KMS-11 (cell line): ENCODE measurements at regions not wholly inside any gene's neighbourhood (a gene's known extent, or its start where the extent isn't known, plus 50 kb on each side); places are given as distances from the start of the nearest gene placed in this dataset.

Experiments
- H2AFZ ChIP-seq: fragments of 200-600 bp; sonication (generic); 2 replicates; pipeline ENCODE4 v1.6.1; 2016; ENCODE audit warnings: antibody characterized with exemption, mixed run types, low read depth
- H3K27ac ChIP-seq: fragments of 200-600 bp; sonication (generic); 2 replicates; pipeline ENCODE4 v1.6.1; 2016; ENCODE audit warnings: mild to moderate bottlenecking, mixed run types
- H3K27me3 ChIP-seq: fragments of 200-600 bp; sonication (generic); 2 replicates; pipeline ENCODE4 v1.6.1; 2017; ENCODE audit warnings: mild to moderate bottlenecking, low read depth, mixed run types, moderate library complexity; ENCODE audit not compliant: insufficient read depth
- H3K36me3 ChIP-seq: fragments of 200-600 bp; sonication (generic); 2 replicates; pipeline ENCODE4 v1.6.1; 2017; ENCODE audit warnings: mild to moderate bottlenecking, mixed run types; ENCODE audit not compliant: insufficient read depth
- H3K4me1 ChIP-seq: fragments of 200-600 bp; sonication (generic); 2 replicates; pipeline ENCODE4 v1.6.1; 2016; ENCODE audit warnings: mild to moderate bottlenecking, low read depth, mixed run types; ENCODE audit not compliant: poor library complexity, severe bottlenecking
- H3K4me2 ChIP-seq: fragments of 200-600 bp; sonication (generic); 2 replicates; pipeline ENCODE4 v1.7.0; 2016; ENCODE audit warnings: mild to moderate bottlenecking, mixed run types
- H3K4me3 ChIP-seq: fragments of 200-600 bp; sonication (generic); IDR thresholded peaks from 2 replicates; pipeline ENCODE4 v1.6.1; 2017; ENCODE audit warnings: low read depth, low read length, mixed read lengths; ENCODE audit not compliant: insufficient read depth
- H3K79me2 ChIP-seq: fragments of 200-600 bp; sonication (generic); 2 replicates; pipeline ENCODE4 v1.6.1; 2016; ENCODE audit warnings: low read depth, mixed run types; ENCODE audit not compliant: insufficient read depth
- H3K9ac ChIP-seq: fragments of 200-600 bp; sonication (generic); 2 replicates; pipeline ENCODE4 v1.6.1; 2016; ENCODE audit warnings: mild to moderate bottlenecking, mixed run types
- H4K20me1 ChIP-seq: fragments of 200-600 bp; sonication (generic); 2 replicates; pipeline ENCODE4 v1.6.1; 2016; ENCODE audit warnings: mild to moderate bottlenecking, mixed run types; ENCODE audit not compliant: insufficient read depth
- TF ChIP-seq, protein P1 (sequence below): fragments of 200-600 bp; sonication (generic); conservative IDR thresholded peaks from 2 replicates; pipeline ENCODE4 v1.6.1; 2017; ENCODE audit warnings: low read depth, mild to moderate bottlenecking, antibody characterized with exemption, low read length, moderate library complexity, mixed read lengths

DNA sequence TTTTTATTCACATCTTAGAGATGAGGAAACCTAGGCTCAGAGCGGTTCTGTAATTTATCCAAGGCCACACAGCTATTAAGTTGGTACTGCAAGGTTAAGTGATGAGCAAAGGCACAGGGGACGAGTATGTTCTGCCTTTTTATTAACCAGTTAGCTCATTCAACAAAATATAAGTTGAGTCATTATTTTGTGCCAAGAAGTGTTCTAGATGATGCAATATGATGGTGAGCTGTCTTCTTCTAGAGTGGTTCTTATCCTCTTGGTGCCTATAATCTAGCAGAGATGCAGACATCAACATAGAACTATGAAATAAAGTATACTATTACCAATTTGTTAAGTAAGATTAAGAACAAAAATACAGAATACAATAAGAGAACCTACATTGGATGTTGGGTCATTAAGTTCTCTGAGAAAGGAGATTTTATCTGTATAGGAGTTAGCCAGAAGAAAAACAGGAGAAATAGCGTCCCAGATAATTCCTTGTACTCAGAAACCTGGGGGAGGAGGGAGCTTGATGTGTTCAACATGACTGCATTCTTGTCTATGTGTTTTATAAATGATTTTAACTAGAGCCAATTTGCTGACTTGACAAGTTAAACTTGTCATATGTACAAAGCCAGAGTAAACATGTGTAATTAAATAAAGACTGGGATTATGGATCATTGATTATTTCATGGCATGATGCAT lies 122.3 kb downstream of the TBXT start:
- no peak overlapping the region for H2AFZ ChIP-seq
- TF ChIP-seq, protein P1, sequence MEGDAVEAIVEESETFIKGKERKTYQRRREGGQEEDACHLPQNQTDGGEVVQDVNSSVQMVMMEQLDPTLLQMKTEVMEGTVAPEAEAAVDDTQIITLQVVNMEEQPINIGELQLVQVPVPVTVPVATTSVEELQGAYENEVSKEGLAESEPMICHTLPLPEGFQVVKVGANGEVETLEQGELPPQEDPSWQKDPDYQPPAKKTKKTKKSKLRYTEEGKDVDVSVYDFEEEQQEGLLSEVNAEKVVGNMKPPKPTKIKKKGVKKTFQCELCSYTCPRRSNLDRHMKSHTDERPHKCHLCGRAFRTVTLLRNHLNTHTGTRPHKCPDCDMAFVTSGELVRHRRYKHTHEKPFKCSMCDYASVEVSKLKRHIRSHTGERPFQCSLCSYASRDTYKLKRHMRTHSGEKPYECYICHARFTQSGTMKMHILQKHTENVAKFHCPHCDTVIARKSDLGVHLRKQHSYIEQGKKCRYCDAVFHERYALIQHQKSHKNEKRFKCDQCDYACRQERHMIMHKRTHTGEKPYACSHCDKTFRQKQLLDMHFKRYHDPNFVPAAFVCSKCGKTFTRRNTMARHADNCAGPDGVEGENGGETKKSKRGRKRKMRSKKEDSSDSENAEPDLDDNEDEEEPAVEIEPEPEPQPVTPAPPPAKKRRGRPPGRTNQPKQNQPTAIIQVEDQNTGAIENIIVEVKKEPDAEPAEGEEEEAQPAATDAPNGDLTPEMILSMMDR, result no peak
- H3K27me3 ChIP-seq, result no peaks in the 10 kb centered on the region
- no peak overlapping the region for H3K4me2 ChIP-seq
- no peak overlapping the region for H3K9ac ChIP-seq
- no peak overlapping the region for H3K4me3 ChIP-seq
- H4K20me1 ChIP-seq, result no peaks in the 10 kb centered on the region
- H3K79me2 ChIP-seq, result no peaks in the 10 kb centered on the region
- no peaks in the 10 kb centered on the region for H3K36me3 ChIP-seq
- H3K4me1 ChIP-seq, result no peaks in the 10 kb centered on the region
- no peak overlapping the region for H3K27ac ChIP-seq

DNA sequence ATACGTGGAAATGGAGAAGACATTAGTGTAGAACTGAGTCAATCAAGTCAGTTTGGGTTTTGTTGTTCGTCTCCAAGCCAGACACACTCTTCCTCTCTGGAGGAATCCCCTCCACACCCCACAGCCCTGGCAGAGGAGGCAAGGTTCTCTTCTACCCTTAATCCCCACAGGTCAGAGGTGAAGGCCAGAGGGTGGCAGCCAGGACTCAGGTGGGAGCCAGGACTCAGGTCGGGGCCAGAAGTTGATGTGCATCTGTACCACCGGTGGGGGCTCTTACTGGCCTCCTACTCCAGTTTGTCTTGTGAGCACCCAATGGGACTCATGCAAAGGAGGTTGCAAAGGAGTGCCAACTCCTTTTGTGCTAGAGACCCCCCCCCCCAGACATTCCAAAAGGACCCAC lies 126.4 kb downstream of the TBXT start:
- Histone ChIP-seq H3K4me2 (no peak overlapping the region), H3K27ac (no peak overlapping the region), H3K79me2 (no peaks in the 10 kb centered on the region), H2AFZ (no peak overlapping the region), H3K27me3 (no peaks in the 10 kb centered on the region), H3K4me3 (no peak overlapping the region), H3K4me1 (no peaks in the 10 kb centered on the region), H3K9ac (no peak overlapping the region), H3K36me3 (no peaks in the 10 kb centered on the region), H4K20me1 (no peaks in the 10 kb centered on the region)
- TF ChIP-seq, protein P1, result no peak

DNA sequence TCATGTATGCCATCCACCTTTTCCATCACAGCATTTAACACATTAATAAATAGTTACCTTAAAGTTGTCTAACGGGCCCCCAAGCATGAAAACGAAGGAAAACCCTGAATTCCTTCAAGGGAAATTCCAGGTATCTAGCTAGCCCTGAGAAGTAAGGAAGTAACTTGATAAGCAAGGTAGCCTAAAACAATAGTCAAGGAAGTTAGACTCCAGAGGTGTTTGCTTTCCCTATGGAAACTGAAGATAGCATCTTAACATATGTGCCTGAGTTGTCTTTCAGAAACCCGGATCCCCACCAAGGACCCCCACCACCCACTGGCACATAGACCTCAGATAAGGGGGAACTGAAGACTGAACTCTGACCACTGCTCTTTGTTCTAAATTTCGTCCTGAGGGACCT lies 127.4 kb downstream of the TBXT start:
- H3K4me2 ChIP-seq, result no peak overlapping the region
- no peaks in the 10 kb centered on the region for H3K27me3 ChIP-seq
- no peaks in the 10 kb centered on the region for H4K20me1 ChIP-seq
- H3K36me3 ChIP-seq, result no peaks in the 10 kb centered on the region
- H3K4me1 ChIP-seq, result no peaks in the 10 kb centered on the region
- H3K9ac ChIP-seq, result no peak overlapping the region
- no peak overlapping the region for H3K4me3 ChIP-seq
- TF ChIP-seq, protein P1, result no peak
- no peak overlapping the region for H3K27ac ChIP-seq
- no peaks in the 10 kb centered on the region for H3K79me2 ChIP-seq
- no peak overlapping the region for H2AFZ ChIP-seq

DNA sequence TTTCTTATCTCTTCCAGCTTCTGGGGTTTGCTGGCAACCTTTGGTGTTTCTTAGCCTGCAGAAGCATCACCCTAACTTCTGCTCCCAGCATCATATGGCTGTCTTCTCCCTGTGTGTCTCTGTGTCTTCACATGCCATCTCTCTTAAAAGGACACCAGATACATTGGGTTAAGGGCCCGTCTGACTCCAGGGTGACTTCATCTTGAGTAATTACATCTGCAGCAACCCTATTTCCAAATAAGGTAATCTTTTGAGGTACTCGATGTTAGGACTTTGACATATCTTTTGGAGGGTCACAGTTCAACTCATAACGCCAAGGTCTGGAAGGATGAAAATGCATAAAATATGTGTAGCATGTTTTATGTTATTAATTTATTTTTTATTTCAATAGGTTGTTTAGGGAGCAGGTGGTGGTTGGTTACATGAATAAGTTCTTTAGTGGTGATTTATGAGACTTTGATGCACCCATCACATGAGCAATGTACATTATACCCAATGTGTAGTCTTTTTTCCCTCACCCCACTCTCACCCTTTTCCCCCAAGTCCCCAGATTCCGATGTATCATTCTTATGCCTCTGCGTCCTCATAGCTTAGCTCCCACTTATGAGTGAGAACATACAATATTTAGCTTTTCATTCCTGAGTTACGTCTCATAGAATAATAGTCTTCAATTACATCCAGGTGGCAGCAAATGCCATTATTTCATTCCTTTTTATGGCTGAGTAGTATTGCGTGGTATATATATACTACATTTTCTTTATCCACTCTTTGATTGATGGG lies 131.1 kb downstream of the TBXT start:
- Histone ChIP-seq H3K79me2 (no peaks in the 10 kb centered on the region), H3K36me3 (no peaks in the 10 kb centered on the region), H3K4me3 (no peak overlapping the region), H3K27ac (no peak overlapping the region), H2AFZ (no peak overlapping the region), H4K20me1 (no peaks in the 10 kb centered on the region), H3K27me3 (no peaks in the 10 kb centered on the region), H3K9ac (no peak overlapping the region), H3K4me1 (no peaks in the 10 kb centered on the region), H3K4me2 (no peak overlapping the region)
- TF ChIP-seq, protein P1, result no peak
